ENCODE measurements at regions not wholly inside any gene's neighbourhood (a gene's known extent, or its start where the extent isn't known, plus 50 kb on each side); places are given as distances from the start of the nearest gene placed in this dataset.

GRCh38 chr17:20948984-20949777 lies 93.6 kb downstream of the USP22 start:
- TF ChIP-seq POLR2A (IDR thresholded peaks at IDR 0.05) = no peak
- TF ChIP-seq CTCF (IDR thresholded peaks at IDR 0.05 in 8 of 11, conservative IDR thresholded peaks at IDR 0.05 in 3 of 11) = no peak
- TF ChIP-seq POLR2AphosphoS5 (IDR thresholded peaks at IDR 0.05) = no peak
- intact Hi-C loops (cut with DNase I; ENCODE audit: low total_unique reads) = no loop called here
- Histone ChIP-seq H3K9me3 (no peaks in the 10 kb centered on the region), H3K4me3 (no peak overlapping the region), H3K36me3 (no peaks in the 10 kb centered on the region), H3K4me1 (no peaks in the 10 kb centered on the region), H3K27me3 (replicated peaks in 1 of 7) (peaks cover 0 to 20% (median 0%) of the 10 kb centered on the region in 7 donors), H3K27ac (no peak overlapping the region)
- 62 to 74% (median 72%) methylated on average over 9 to 10 of the region's 10 CpGs for WGBS, 5 donors
- no peak for DNase-seq

Small RNAs in the stretch of these regions (small RNA-seq; reads per million reads assigned to genes)
- gene AC087499.6 = 0 reads per million in 4 donors
- 0 reads per million in 4 donors for gene RNU6-1178P

All from spleen (tissue), 11 donors.